GM12892 (cell line): ENCODE measurements at regions not wholly inside any gene's neighbourhood (a gene's known extent, or its start where the extent isn't known, plus 50 kb on each side); places are given as distances from the start of the nearest gene placed in this dataset.

Source experiments
- POLR2A ChIP-seq: IDR thresholded peaks from 2 replicates; pipeline ENCODE4 v1.6.1; 2011; ENCODE audit warnings: low read depth, low read length, control low read depth
- POLR2AphosphoS5 ChIP-seq: IDR thresholded peaks from 2 replicates; pipeline ENCODE4 v1.6.1; 2011; ENCODE audit warnings: low read depth, low read length, control low read depth
- TAF1 ChIP-seq: IDR thresholded peaks from 2 replicates; pipeline ENCODE4 v1.6.1; 2011; ENCODE audit warnings: low read depth, mild to moderate bottlenecking, control low read depth, low read length, borderline replicate concordance

DNA sequence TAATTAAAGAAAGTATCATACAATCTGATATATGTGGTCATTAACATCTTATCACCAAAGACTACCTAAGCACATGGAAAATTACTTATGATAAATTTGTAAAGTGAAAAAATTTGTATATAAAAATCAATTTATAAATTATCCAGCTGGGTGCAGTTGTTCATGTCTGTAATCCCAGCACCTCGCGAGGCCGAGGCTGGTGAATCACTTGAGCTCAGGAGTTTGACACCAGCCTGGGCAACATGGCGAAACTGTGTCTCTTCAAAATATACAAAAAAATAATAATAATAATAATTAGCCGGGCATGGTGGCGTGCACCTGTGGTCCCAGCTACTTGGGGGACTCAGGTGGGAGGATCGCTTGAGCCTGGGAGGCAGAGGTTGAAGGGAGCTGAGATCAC, 82.8 kb upstream of the SYT6 start:
- no peak for TF ChIP-seq TAF1
- TF ChIP-seq POLR2A, result no peak
- no peak for TF ChIP-seq POLR2AphosphoS5
